ENCODE measurements at regions not wholly inside any gene's neighbourhood (a gene's known extent, or its start where the extent isn't known, plus 50 kb on each side); places are given as distances from the start of the nearest gene placed in this dataset.
"Not testable (repeated sequence)": the region's sequence is repeated elsewhere in the genome, so short reads cannot be mapped to it uniquely, and the experiment has no call there.

DNA sequence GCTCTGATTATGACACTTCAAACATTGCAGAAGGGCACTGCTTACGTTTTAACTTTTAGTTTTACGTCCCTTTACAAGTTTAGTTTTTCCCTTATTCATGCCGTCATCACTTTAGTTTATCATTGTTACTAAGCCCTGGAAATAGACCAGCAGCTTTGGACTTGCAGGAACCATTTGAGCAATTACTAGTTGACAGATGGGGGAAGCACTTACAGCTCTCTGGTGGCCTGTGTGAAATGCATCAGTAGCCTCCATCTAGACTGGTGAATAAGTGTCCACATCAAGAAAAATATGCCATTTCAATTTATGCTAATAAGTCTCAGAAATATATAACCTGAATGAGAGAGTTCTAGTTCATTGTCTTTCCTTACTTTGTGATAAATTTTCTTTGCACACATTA is 194.9 kb upstream of the GRM3 start:
- no peak for DNase-seq
- no peak overlapping the region for H3K27ac Mint-ChIP-seq
- no peak overlapping the region for H3K4me3 Mint-ChIP-seq
- H3K27me3 Mint-ChIP-seq: peaks cover 0 to 3% (median 0%) of the 10 kb centered on the region in 5 donors
- ATAC-seq: no peak
- H3K9me3 Mint-ChIP-seq: peaks cover 0 to 5% (median 0%) of the 10 kb centered on the region in 9 donors
- no peaks in the 10 kb centered on the region for H3K4me1 Mint-ChIP-seq
- no peaks in the 10 kb centered on the region for H3K36me3 Mint-ChIP-seq
- POLR2A ChIA-PET: no interaction called here

DNA sequence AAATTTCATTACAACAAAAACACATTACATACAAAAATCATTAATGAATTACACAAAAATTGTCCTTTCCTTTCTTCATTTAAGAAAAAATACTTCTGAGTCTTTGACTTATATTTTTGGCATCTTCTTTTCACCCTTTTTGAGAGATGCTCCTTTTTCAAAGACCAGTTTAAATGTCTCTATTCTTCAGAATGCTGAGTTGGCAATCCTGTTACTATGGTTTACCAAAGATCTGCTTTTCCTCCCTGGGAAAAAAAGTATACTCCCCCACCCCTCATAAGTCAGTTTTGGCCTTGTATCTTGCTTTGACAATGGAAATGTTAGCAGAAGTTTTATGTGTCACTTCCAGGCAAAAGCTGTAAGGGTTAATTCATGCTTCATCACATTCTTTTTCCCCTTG is 198.4 kb upstream of the GRM3 start:
- Mint-ChIP-seq H3K36me3 (no peaks in the 10 kb centered on the region), H3K4me1 (no peaks in the 10 kb centered on the region)

DNA sequence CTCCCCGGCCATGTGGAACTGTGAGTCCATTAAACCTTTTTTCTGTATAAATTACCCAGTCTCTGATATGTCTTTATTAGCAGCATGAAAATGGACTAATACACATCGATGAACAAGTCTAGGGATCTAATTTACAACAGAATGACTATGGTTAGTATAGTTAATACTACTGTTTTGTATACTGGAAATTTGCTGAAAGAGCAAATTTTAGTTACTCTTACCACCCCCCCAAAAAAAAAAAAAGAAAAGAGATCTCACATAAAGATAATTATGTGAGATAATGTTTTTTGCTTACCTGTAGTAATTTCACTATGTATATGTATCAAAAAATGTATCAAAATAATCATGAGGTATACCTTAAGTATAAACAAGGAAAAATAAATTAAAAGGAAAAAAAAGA is 199.5 kb upstream of the GRM3 start:
- Mint-ChIP-seq H3K4me1 (no peaks in the 10 kb centered on the region), H3K36me3 (no peaks in the 10 kb centered on the region), H3K4me3 (no peak overlapping the region), H3K27ac (no peak overlapping the region), H3K9me3 (peaks cover 0 to 12% (median 0%) of the 10 kb centered on the region in 9 donors), H3K27me3 (peaks cover 0 to 3% (median 0%) of the 10 kb centered on the region in 5 donors)
- ATAC-seq (no peak), DNase-seq (no peak)
- POLR2A ChIA-PET: no interaction called here

More for the DNA sequence above, 198.4 kb upstream of the GRM3 start:
- ATAC-seq (no peak), DNase-seq (no peak)
- peaks cover 0 to 3% (median 0%) of the 10 kb centered on the region in 5 donors for H3K27me3 Mint-ChIP-seq
- no peak overlapping the region for H3K27ac Mint-ChIP-seq
- POLR2A ChIA-PET: no interaction called here
- H3K4me3 Mint-ChIP-seq: no peak overlapping the region
- peaks cover 0 to 12% (median 0%) of the 10 kb centered on the region in 9 donors for H3K9me3 Mint-ChIP-seq

DNA sequence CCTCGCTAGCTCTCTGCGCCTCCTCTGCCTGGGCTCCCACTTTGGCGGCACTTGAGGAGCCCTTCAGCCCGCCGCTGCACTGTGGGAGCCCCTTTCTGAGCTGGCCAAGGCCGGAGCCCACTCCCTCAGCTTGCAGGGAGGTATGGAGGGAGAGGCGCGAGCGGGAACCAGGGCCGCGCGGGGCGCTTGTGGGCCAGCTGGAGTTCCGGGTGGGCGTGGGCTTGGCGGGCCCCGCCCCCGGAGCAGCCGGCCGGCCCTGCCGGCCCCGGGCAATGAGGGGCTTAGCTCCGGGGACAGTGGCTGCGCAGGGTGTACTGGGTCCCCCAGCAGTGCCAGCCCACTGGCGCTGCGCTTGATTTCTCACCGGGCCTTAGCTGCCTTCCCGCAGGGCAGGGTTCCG is 203.3 kb upstream of the GRM3 start:
- POLR2A ChIA-PET, ATAC-seq: not testable (repeated sequence)

DNA sequence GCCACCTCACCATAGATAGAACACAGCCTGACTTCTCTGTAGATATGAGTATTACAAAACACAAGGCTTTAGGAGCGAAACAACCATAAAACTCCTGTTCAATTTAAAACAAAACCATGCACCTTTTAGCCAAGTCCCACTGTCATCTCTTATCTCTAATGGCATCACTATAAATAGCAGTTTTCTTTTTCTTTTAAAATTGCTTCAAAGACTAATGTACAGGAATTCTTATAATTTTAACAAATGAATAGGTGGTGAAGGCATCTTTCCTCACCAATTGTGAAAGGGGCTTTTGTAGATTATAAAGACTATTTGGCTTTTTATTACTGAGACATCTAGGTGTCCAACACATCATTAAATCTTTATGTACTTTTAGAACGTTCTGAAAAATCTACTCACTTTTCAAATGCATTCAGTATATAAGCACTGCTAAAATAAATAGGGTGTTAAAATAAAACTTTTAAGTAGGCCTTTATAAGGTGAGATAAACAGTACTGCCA is 205.7 kb upstream of the GRM3 start:
- H3K9me3 Mint-ChIP-seq: peaks cover 0 to 18% (median 3%) of the 10 kb centered on the region in 9 donors
- DNase-seq: no peak
- no peaks in the 10 kb centered on the region for H3K4me1 Mint-ChIP-seq
- no peaks in the 10 kb centered on the region for H3K36me3 Mint-ChIP-seq
- no peak overlapping the region for H3K27ac Mint-ChIP-seq
- no peak for ATAC-seq
- H3K27me3 Mint-ChIP-seq: no peaks in the 10 kb centered on the region
- H3K4me3 Mint-ChIP-seq: no peak overlapping the region
- POLR2A ChIA-PET: no interaction called here

More for the DNA sequence above, 203.3 kb upstream of the GRM3 start:
- not testable (repeated sequence) for H3K4me1 Mint-ChIP-seq, H3K27ac Mint-ChIP-seq, H3K4me3 Mint-ChIP-seq, H3K36me3 Mint-ChIP-seq, DNase-seq, H3K27me3 Mint-ChIP-seq
- peaks cover 0 to 12% (median 3%) of the 10 kb centered on the region in 9 donors for H3K9me3 Mint-ChIP-seq

DNA sequence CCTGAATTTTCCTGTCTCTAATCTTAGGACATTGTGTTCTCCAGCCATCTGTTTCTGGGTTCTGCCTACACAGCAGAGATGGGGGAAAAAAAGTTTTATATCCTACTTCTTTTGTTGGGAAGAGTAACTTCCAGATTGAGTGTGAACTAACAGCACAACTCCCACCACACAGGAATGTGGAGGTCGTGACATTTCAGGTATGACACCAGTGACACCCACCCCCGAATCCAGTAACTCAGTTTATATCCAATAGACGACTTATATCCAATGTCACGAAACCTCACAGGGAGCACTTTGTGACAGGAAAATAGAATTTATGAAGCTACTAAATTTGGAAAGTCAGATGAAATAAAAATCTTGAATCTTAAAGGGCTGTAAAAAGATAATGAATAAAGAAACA is 211.9 kb upstream of the GRM3 start:
- ATAC-seq (no peak), DNase-seq (no peak)
- Mint-ChIP-seq H3K4me3 (no peak overlapping the region), H3K9me3 (peaks cover 0 to 18% (median 2%) of the 10 kb centered on the region in 9 donors), H3K4me1 (no peaks in the 10 kb centered on the region), H3K27me3 (no peaks in the 10 kb centered on the region), H3K27ac (no peak overlapping the region), H3K36me3 (no peaks in the 10 kb centered on the region)
- POLR2A ChIA-PET: no interaction called here

DNA sequence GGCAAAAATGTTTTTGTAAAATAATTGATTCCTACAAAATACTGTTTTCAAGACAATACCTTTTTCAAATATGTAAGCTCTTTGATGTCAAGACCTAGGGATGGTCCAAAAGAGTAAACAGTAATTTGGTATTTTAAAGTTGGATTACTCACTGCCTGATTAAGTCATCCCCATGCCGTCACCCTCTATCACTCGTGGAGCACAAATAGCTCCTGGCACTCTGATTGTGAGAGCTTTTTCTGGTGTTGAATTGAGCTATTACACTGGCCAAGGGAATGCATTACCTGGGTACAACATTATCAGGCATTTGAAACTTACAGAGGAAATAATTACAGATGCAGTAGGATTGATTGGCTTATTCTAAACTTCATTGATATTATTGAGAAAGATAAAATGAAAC is 231.9 kb upstream of the GRM3 start:
- Mint-ChIP-seq H3K27ac (no peak overlapping the region), H3K36me3 (no peaks in the 10 kb centered on the region), H3K4me1 (no peaks in the 10 kb centered on the region), H3K4me3 (no peak overlapping the region), H3K9me3 (peaks cover 0 to 10% (median 3%) of the 10 kb centered on the region in 9 donors), H3K27me3 (no peaks in the 10 kb centered on the region)
- no peak for DNase-seq
- ATAC-seq: no peak
- POLR2A ChIA-PET: no interaction called here

DNA sequence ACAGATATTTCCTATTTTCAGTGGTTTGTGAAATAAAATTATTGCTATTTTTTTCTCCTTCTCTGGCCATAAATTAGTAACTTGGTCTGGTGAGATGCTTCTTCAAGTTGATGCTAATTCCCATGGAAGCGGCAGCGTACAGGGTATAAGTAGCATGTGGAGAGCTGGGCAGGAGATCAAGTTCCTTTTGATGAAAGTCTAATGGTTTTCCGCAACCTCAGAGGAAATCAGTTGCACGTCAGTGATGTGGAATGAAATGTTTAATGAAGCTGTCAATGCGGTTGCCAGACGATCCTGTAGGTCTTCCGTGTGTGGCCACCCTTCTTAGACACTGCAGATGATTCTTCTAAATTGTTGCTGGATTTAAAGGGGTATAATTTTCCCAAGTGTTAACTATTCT is 236.4 kb upstream of the GRM3 start:
- Mint-ChIP-seq H3K27ac (no peak overlapping the region), H3K4me3 (no peak overlapping the region), H3K4me1 (no peaks in the 10 kb centered on the region), H3K27me3 (no peaks in the 10 kb centered on the region), H3K9me3 (peaks cover 0 to 6% (median 3%) of the 10 kb centered on the region in 9 donors), H3K36me3 (no peaks in the 10 kb centered on the region)
- DNase-seq (no peak), ATAC-seq (no peak)
- POLR2A ChIA-PET: no interaction called here

DNA sequence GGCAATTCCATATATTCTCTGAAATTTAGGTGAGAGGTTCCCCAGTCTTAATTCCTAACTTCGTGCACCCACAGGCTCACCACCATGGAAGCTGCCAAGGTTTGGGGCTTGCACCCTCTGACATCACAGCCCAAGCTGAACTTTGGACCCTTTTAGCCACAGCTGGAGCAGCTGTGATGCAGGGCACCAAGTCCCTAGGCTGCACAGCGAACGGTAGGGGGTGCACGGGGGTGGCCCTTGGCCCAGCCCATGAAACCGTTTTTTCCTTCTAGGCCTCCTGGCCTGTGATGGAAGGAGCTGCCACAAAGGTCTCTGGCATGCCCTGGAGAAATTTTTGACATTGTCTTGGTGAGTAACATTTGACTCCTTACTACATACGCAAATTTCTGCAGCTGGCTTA is 251.9 kb upstream of the GRM3 start:
- no peak for DNase-seq
- POLR2A ChIA-PET: no interaction called here
- no peaks in the 10 kb centered on the region for H3K27me3 Mint-ChIP-seq

DNA sequence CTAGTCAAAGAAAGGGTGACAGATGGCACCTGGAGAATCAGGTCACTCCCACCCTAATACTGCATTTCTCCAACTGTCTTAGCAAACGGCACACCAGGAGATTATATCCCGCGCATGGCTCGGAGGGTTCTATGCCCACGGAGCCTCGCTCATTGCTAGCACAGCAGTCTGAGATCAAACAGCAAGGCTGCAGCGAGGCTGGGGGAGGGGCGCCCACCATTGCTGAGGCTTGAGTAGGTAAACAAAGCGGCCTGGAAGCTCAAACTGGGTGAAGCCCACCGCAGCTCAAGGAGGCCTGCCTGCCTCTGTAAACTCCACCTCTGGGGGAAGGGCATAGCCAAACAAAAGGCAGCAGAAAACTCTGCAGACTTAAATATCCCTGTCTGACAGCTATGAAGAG is 268.1 kb upstream of the GRM3 start:
- H3K27ac Mint-ChIP-seq, H3K36me3 Mint-ChIP-seq, POLR2A ChIA-PET, H3K4me3 Mint-ChIP-seq, H3K27me3 Mint-ChIP-seq, DNase-seq, H3K4me1 Mint-ChIP-seq, ATAC-seq: not testable (repeated sequence)
- peaks cover 3 to 39% (median 17%) of the 10 kb centered on the region in 9 donors for H3K9me3 Mint-ChIP-seq

More for the DNA sequence above, 251.9 kb upstream of the GRM3 start:
- H3K9me3 Mint-ChIP-seq: peaks cover 0 to 26% (median 12%) of the 10 kb centered on the region in 9 donors
- H3K4me1 Mint-ChIP-seq: no peaks in the 10 kb centered on the region
- no peak overlapping the region for H3K27ac Mint-ChIP-seq
- H3K4me3 Mint-ChIP-seq: no peak overlapping the region
- H3K36me3 Mint-ChIP-seq: peaks cover 0 to 5% (median 0%) of the 10 kb centered on the region in 3 donors
- ATAC-seq: no peak

DNA sequence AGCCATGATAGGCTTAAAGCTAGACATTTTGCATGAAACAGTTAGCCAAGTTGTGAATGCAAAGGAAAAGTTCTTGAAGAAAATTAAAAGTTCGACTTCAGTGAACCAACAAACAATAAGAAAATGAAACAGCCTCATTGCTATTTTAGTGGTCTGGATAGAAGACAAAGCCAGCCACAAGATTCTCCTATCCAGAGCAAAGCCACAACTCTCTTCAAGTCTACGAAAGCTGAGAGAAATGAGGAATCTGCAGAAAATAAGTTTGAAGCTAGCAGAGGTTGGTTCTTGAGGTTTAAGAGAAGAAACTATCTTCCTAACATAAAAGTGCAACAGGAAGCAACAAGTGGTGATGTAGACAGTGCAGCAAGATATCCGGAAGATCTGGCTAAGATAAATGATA is 271.4 kb upstream of the GRM3 start:
- Mint-ChIP-seq H3K27me3 (no peaks in the 10 kb centered on the region), H3K4me3 (no peak overlapping the region), H3K27ac (no peak overlapping the region), H3K4me1 (no peaks in the 10 kb centered on the region), H3K36me3 (no peaks in the 10 kb centered on the region), H3K9me3 (peaks cover 0 to 27% (median 7%) of the 10 kb centered on the region in 9 donors)
- POLR2A ChIA-PET: no interaction called here
- ATAC-seq: no peak
- no peak for DNase-seq

DNA sequence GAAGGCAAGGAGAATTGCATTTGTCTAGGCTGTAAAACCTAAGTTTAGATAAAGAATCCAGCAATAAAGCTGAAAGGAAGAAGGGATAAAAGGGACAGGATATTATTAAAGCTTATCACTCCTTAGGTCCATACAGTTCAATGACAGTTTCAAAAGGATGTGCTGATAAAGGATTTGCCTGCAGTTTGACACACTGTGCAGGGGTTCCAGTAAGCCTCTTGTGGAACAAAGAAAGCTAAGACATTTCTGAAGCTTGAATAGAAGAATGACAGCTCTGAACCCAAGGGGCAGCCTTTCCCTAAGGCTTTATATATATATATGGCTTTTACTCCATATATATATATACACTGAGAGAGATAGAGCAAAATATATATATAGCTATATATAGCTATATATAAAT is 276.8 kb upstream of the GRM3 start:
- no peaks in the 10 kb centered on the region for H3K36me3 Mint-ChIP-seq
- POLR2A ChIA-PET: no interaction called here
- H3K4me1 Mint-ChIP-seq: no peaks in the 10 kb centered on the region
- DNase-seq (no peak), ATAC-seq (no peak)
- H3K27me3 Mint-ChIP-seq: no peaks in the 10 kb centered on the region
- H3K27ac Mint-ChIP-seq: no peak overlapping the region
- no peak overlapping the region for H3K4me3 Mint-ChIP-seq
- H3K9me3 Mint-ChIP-seq: peaks cover 0 to 22% (median 4%) of the 10 kb centered on the region in 9 donors

DNA sequence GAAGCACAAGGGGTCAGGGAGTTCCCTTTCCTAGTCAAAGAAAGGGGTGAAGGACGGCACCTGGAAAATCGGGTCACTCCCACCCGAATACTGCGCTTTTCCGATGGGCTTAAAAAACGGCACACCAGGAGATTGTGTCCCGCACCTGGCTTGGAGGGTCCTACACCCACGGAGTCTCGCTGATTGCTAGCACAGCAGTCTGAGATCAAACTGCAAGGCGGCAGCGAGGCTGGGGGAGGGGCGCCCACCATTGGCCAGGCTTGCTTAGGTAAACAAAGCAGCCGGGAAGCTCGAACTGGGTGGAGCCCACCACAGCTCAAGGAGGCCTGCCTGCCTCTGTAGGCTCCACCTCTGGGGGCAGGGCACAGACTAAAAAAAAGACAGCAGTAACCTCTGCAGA is 303.3 kb upstream of the GRM3 start:
- DNase-seq, H3K27ac Mint-ChIP-seq, POLR2A ChIA-PET, H3K27me3 Mint-ChIP-seq, H3K4me3 Mint-ChIP-seq, H3K4me1 Mint-ChIP-seq, ATAC-seq, H3K36me3 Mint-ChIP-seq: not testable (repeated sequence)
- H3K9me3 Mint-ChIP-seq: peaks cover 0 to 12% (median 2%) of the 10 kb centered on the region in 9 donors

DNA sequence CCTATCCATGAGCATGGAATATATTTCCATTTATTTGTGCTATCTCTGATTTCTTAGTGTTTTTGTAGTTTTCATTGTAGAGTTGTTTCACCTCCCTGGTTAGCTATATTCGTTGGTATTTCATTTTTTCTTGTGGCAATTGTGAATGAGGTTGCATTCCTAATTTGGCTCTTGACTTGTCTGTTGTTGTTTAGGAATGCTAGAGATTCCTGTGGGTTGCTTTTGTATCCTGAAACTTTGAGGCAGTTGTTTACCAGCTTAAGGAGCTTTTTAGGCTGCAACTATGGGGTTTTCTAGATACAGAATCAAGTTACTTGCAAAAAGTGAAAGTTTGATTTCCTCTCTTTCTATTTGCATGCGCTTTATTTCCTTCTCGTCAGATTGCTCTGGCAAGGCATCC is 304.7 kb upstream of the GRM3 start:
- peaks cover 0 to 12% (median 2%) of the 10 kb centered on the region in 9 donors for H3K9me3 Mint-ChIP-seq
- H3K36me3 Mint-ChIP-seq: no peaks in the 10 kb centered on the region
- no peak overlapping the region for H3K27ac Mint-ChIP-seq
- no peak overlapping the region for H3K4me3 Mint-ChIP-seq
- H3K27me3 Mint-ChIP-seq: no peaks in the 10 kb centered on the region
- DNase-seq: no peak
- no peak for ATAC-seq
- POLR2A ChIA-PET: no interaction called here
- H3K4me1 Mint-ChIP-seq: no peaks in the 10 kb centered on the region
